Adrenal gland (tissue), 9 donors: ENCODE measurements at regions not wholly inside any gene's neighbourhood (a gene's known extent, or its start where the extent isn't known, plus 50 kb on each side); places are given as distances from the start of the nearest gene placed in this dataset.

Source experiments
- DNase-seq, 7 donors: peaks; one replicate each; pipeline ENCODE4 v3.0.0-alpha.2; 2019 to 2020
- H3K27ac ChIP-seq, 5 donors: fragments of 200-600 bp; sonication (generic) in 4 of 5; 1 replicate in 3 of 5; 2 replicates in 2 of 5; pipeline versions ENCODE4 v1.5.1 to v1.8.0; 2016 to 2020; ENCODE audit warnings: mild to moderate bottlenecking in 1 of 5
- H3K27me3 ChIP-seq: fragments of 200-600 bp; 2 replicates; pipeline ENCODE4 v1.8.0; 2021
- H3K36me3 ChIP-seq, 2 donors: fragments of 200-600 bp; replicated peaks in 1 of 2; 1 replicate in 1 of 2; 2 replicates in 1 of 2; pipeline versions ENCODE4 v1.5.1 to v1.8.0; 2018 to 2022
- H3K4me1 ChIP-seq, 2 donors: fragments of 200-600 bp; replicated peaks in 1 of 2; 1 replicate in 1 of 2; 2 replicates in 1 of 2; pipeline versions ENCODE4 v1.5.1 to v1.8.0; 2018 to 2021
- H3K4me3 ChIP-seq, 4 donors: fragments of 200-600 bp; sonication (generic) in 3 of 4; one replicate each; pipeline ENCODE4 v1.5.1; 2016 to 2018
- H3K9me3 ChIP-seq, 3 donors: fragments of 200-600 bp; sonication (generic) in 1 of 3; replicated peaks in 1 of 3; 1 replicate in 2 of 3; 2 replicates in 1 of 3; pipeline versions ENCODE4 v1.5.1 to v1.8.0; 2016 to 2021
- POLR2A ChIP-seq, 2 donors: fragments of 450-650 bp; IDR thresholded peaks; one replicate each; pipeline ENCODE4 v1.6.1; 2017; ENCODE audit warnings: antibody characterized with exemption in 2 of 2, mild to moderate bottlenecking in 2 of 2, moderate library complexity in 1 of 2
- WGBS, 4 donors: extraction: QIAGEN DNeasy Blood & Tissue Kit in 2 of 4; methylation state at CpG; one replicate each; pipeline versions ENCODE4 v1.1.5 to v1.1.7; 2013 to 2017; 5-methylcytosine and 5-hydroxymethylcytosine counted together
- intact Hi-C, 2 donors: fragments of 100-400 bp; cut with DNase I; formaldehyde crosslinking; loops; one replicate each; pipeline versions ENCODE4 v1.14.1 to v1.15.0; 2022 to 2023
- TF ChIP-seq, protein P1 (sequence below), 6 experiments: fragments of 450-650 bp in 4 of 6; fragments of 200-600 bp in 2 of 6; sonication (generic) in 1 of 6; IDR thresholded peaks; 1 replicate in 5 of 6; 2 replicates in 1 of 6; pipeline versions ENCODE4 v1.5.1 to v1.8.0; 2016 to 2021; ENCODE audit warnings: antibody characterized with exemption in 6 of 6, mild to moderate bottlenecking in 2 of 6, moderate library complexity in 1 of 6
- donor health status: healthy with polysubstance abuse.
- donor health status: Bipolar disorder and iron deficiency.
- donor health status: DM: yes; HTN: yes; CAD: no.
- donor health status: DM: no; HTN: no; CAD: no.
- donor health status: DM: no; HTN: no; CAD: no.

DNA sequence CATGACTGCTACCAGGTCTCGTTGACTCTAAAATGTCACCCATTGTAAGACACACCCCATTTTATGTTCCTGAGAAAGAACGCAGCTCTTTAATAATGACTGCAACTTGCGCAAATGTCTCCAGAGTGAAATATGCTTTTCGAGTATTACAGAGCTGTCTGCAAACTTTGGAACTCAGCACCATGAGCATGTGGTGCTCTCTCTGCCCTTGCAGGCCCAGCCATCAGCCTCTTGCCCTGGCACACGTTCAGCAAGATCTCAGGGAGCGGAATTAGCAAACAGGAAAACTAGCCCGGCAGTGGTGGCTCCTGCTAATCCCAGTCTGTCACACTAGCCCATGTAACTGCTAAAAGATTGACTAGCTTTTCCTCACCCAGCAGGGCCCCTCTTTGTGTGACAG, 114.5 kb upstream of the SLC1A3 start:
- H3K4me3 ChIP-seq = no peak overlapping the region
- peaks cover 0 to 5% of the 10 kb centered on the region in 2 donors for H3K4me1 ChIP-seq
- intact Hi-C loops = loop anchor here in 1 of 2 donors (10.0 kb wide), 1 partner anchor 203 kb away; no protein-coding TSS in a partner anchor
- no peaks in the 10 kb centered on the region for H3K9me3 ChIP-seq
- H3K36me3 ChIP-seq = no peaks in the 10 kb centered on the region
- no peaks in the 10 kb centered on the region for H3K27me3 ChIP-seq
- DNase-seq = peak in 2 of 7 donors; percentile 1 to 18
- TF ChIP-seq POLR2A (IDR thresholded peaks at IDR 0.05) = no peak
- TF ChIP-seq, protein P1, sequence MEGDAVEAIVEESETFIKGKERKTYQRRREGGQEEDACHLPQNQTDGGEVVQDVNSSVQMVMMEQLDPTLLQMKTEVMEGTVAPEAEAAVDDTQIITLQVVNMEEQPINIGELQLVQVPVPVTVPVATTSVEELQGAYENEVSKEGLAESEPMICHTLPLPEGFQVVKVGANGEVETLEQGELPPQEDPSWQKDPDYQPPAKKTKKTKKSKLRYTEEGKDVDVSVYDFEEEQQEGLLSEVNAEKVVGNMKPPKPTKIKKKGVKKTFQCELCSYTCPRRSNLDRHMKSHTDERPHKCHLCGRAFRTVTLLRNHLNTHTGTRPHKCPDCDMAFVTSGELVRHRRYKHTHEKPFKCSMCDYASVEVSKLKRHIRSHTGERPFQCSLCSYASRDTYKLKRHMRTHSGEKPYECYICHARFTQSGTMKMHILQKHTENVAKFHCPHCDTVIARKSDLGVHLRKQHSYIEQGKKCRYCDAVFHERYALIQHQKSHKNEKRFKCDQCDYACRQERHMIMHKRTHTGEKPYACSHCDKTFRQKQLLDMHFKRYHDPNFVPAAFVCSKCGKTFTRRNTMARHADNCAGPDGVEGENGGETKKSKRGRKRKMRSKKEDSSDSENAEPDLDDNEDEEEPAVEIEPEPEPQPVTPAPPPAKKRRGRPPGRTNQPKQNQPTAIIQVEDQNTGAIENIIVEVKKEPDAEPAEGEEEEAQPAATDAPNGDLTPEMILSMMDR (IDR thresholded peaks at IDR 0.05) = no peak
- no peak overlapping the region for H3K27ac ChIP-seq
- 56 to 69% (median 62%) methylated on average over 7 of the region's 7 CpGs for WGBS, 4 donors

DNA sequence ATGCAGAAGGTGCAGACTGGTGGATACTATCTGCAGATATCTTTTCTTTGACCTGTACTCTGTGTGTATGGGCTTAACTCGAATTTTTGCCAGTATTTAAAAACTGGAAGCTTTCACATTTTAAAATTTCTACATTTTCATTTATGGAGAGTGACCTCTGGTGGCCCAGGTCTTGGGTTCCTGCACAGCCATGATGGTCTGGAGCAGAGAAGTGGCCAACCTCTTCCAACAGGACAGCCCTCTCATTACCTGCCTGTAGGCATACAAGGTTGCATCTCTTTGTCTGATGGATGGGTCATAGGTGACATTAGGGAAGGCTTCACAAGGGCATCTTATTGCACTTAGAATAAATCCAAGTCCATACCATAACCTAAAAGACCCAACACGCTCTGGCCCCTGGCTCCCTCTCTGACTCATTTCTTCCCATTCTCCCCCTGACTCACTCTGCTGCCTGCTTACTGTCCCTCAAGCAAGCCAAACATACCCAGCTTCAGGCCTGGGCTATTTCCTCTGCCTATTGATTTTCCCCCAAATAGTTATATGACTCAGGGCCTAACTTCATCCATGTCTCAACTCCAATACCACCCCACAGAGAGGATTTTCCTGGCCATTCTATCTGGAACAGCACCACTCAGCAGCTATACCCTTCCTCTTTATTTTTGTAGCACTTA, 113.3 kb upstream of the SLC1A3 start:
- Histone ChIP-seq H3K36me3 (no peaks in the 10 kb centered on the region), H3K4me3 (no peak overlapping the region), H3K9me3 (no peaks in the 10 kb centered on the region), H3K27me3 (no peaks in the 10 kb centered on the region), H3K4me1 (peaks cover 0 to 5% of the 10 kb centered on the region in 2 donors), H3K27ac (no peak overlapping the region)
- WGBS, 4 donors = 72 to 81% (median 76%) methylated on average over 2 of the region's 2 CpGs
- intact Hi-C loops = loop anchor here in 1 of 2 donors (10.0 kb wide), 1 partner anchor 202 kb away; no protein-coding TSS in a partner anchor
- TF ChIP-seq, protein P1 (IDR thresholded peaks at IDR 0.05) = no peak
- TF ChIP-seq POLR2A (IDR thresholded peaks at IDR 0.05) = no peak
- no peak for DNase-seq

DNA sequence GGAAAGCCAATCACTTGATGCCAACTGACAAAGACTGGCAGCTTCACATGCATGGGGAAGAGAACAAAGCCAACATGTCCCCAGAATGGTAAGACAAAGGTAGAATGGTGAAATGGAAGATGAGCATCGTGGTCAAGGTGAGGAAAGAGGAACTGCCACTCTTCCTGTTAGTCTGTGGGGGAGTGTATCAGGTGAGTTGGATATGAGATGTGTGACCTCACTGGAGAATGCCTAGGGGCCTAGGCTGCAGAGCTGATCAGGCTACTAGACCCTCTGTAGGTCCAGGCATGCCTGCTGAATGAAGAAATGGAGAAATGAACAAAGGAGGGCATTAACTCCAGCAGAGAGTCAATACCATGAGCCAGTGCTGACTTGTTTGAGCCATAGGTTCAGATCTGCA, 112.4 kb upstream of the SLC1A3 start:
- 77 to 95% (median 91%) methylated on average over 1 of the region's 1 CpG for WGBS, 4 donors
- intact Hi-C loops = loop anchor here in 1 of 2 donors (10.0 kb wide), 1 partner anchor 201 kb away; no protein-coding TSS in a partner anchor
- Histone ChIP-seq H3K4me3 (no peak overlapping the region), H3K4me1 (peaks cover 0 to 5% of the 10 kb centered on the region in 2 donors), H3K9me3 (no peaks in the 10 kb centered on the region), H3K27ac (no peak overlapping the region), H3K36me3 (no peaks in the 10 kb centered on the region), H3K27me3 (no peaks in the 10 kb centered on the region)
- DNase-seq = no peak
- TF ChIP-seq, protein P1 (IDR thresholded peaks at IDR 0.05) = no peak
- TF ChIP-seq POLR2A (IDR thresholded peaks at IDR 0.05) = no peak

DNA sequence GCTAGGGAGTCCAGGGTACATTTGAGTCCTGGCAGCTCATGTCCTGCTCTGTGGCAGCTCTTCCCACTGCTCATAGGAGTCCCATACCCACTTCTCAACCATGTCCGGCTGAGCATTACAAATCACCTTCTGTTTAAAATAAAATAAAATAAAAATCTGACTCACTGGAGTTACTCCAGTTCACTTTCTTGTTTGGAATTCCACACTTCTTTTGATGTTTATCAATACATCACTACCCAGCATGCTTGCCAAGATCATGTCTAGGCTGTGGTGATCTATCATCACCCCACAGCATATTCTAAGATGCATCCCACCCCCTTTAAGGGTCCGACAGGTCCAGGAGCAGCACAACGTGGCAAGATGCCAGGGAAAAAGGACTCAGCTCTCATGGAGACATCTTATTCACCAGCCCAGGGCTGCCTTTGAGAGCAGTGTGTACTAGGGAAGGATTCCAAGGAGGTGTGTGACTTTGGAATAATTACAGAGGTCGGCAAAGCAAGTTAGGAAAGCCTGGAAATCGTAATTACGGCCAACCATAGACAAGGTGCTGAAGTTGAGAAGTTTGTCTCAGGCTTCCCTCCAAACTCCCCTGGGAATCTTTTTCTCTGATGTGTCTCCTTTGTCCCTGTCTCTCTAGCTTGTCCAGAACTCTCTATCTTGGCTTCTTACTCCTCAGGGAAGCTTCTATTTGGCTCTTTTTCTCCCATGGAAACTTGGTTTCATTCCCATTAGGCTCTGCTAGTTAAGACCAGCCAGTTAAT, 111.4 kb upstream of the SLC1A3 start:
- H3K4me3 ChIP-seq = peak overlapping the region in 1 of 4 donors; percentile 15
- WGBS, 4 donors = 20 to 49% (median 33%) methylated on average over 6 of the region's 6 CpGs
- no peaks in the 10 kb centered on the region for H3K27me3 ChIP-seq
- intact Hi-C loops = loop anchor here in 1 of 2 donors (10.0 kb wide), 1 partner anchor 200 kb away; no protein-coding TSS in a partner anchor
- no peaks in the 10 kb centered on the region for H3K9me3 ChIP-seq
- DNase-seq = peak in 5 of 7 donors; percentile 22 to 44 (median 37)
- TF ChIP-seq, protein P1 (IDR thresholded peaks at IDR 0.05) = no peak
- TF ChIP-seq POLR2A (IDR thresholded peaks at IDR 0.05) = no peak
- peaks cover 0 to 5% of the 10 kb centered on the region in 2 donors for H3K4me1 ChIP-seq
- no peak overlapping the region for H3K27ac ChIP-seq
- H3K36me3 ChIP-seq = no peaks in the 10 kb centered on the region
